Neural cell (in vitro differentiated cells): ENCODE measurements at regions not wholly inside any gene's neighbourhood (a gene's known extent, or its start where the extent isn't known, plus 50 kb on each side); places are given as distances from the start of the nearest gene placed in this dataset.

Source experiments
- H2AFZ ChIP-seq: fragments of 200-600, 300-800 bp; sonication (generic), shearing (Covaris generic); 2 replicates; pipeline ENCODE4 v1.6.0; 2014; ENCODE audit warnings: low read depth, mild to moderate bottlenecking, antibody characterized with exemption, low read length, moderate library complexity
- H3F3A ChIP-seq: fragments of 200-600 bp; shearing (Covaris generic); 2 replicates; pipeline ENCODE4 v1.6.1; 2016; ENCODE audit warnings: mild to moderate bottlenecking, moderate library complexity, mixed read lengths, antibody characterized with exemption, low read length; ENCODE audit not compliant: insufficient read depth, poor library complexity, severe bottlenecking
- H3K27ac ChIP-seq: fragments of 200-600, 300-800 bp; sonication (generic), shearing (Covaris generic); 2 replicates; pipeline ENCODE4 v1.5.1; 2014; ENCODE audit warnings: mild to moderate bottlenecking, low read length, moderate library complexity
- H3K27me3 ChIP-seq: fragments of 300-800, 200-600 bp; sonication (generic), shearing (Covaris generic); 2 replicates; pipeline ENCODE4 v1.6.0; 2014; ENCODE audit warnings: mild to moderate bottlenecking, low read depth, low read length, moderate library complexity; ENCODE audit not compliant: insufficient read depth
- H3K36me3 ChIP-seq: fragments of 300-800, 200-600 bp; sonication (generic), shearing (Covaris generic); 2 replicates; pipeline ENCODE4 v1.5.1; 2014; ENCODE audit warnings: mild to moderate bottlenecking, antibody characterized with exemption, low read length, moderate library complexity; ENCODE audit not compliant: insufficient read depth
- H3K4me2 ChIP-seq: fragments of 300-800, 200-600 bp; sonication (generic), shearing (Covaris generic); 2 replicates; pipeline ENCODE4 v1.6.0; 2014; ENCODE audit warnings: mild to moderate bottlenecking, low read length
- H3K4me3 ChIP-seq: fragments of 300-800, 200-600 bp; sonication (generic), shearing (Covaris generic); 2 replicates; pipeline ENCODE4 v1.5.1; 2014; ENCODE audit warnings: mild to moderate bottlenecking, low read length, moderate library complexity
- H3K79me2 ChIP-seq: fragments of 200-600 bp; shearing (Covaris generic); replicated peaks from 2 replicates; pipeline ENCODE4 v1.6.0; 2014; ENCODE audit warnings: mild to moderate bottlenecking, low read length, moderate library complexity; ENCODE audit not compliant: insufficient read depth
- H3K9ac ChIP-seq: fragments of 300-800, 200-600 bp; sonication (generic), shearing (Covaris generic); 2 replicates; pipeline ENCODE4 v1.6.1; 2016; ENCODE audit warnings: mild to moderate bottlenecking, low read length, mixed read lengths
- H3K9me2 ChIP-seq: fragments of 200-600 bp; shearing (Covaris generic); 2 replicates; pipeline ENCODE4 v1.6.1; 2016; ENCODE audit warnings: mild to moderate bottlenecking, low read length, mixed read lengths; ENCODE audit not compliant: insufficient read depth
- H3K9me3 ChIP-seq: fragments of 200-600, 300-800 bp; sonication (generic), shearing (Covaris generic); 2 replicates; pipeline ENCODE4 v1.6.1; 2016; ENCODE audit warnings: mild to moderate bottlenecking, mixed run types, low read length, moderate library complexity, mixed read lengths
- H4K20me1 ChIP-seq: fragments of 200-600 bp; shearing (Covaris generic); 2 replicates; pipeline ENCODE4 v1.6.1; 2016; ENCODE audit warnings: mild to moderate bottlenecking, mixed run types; ENCODE audit not compliant: insufficient read depth
- EP300 ChIP-seq: fragments of 450-650 bp; conservative IDR thresholded peaks from 2 replicates; pipeline ENCODE4 v1.6.1; 2014; ENCODE audit warnings: antibody characterized with exemption, mild to moderate bottlenecking, moderate library complexity; ENCODE audit not compliant: poor library complexity, severe bottlenecking
- EZH2 ChIP-seq: fragments of 200-600, 300-800 bp; shearing (Covaris generic), sonication (generic); IDR thresholded peaks from 2 replicates; pipeline ENCODE4 v1.6.1; 2014; ENCODE audit warnings: antibody characterized with exemption, low read length, borderline replicate concordance, mild to moderate bottlenecking; ENCODE audit not compliant: insufficient read depth, poor library complexity, severe bottlenecking
- MXI1 ChIP-seq: fragments of 450-650 bp; conservative IDR thresholded peaks from 2 replicates; pipeline ENCODE4 v1.6.1; 2014; ENCODE audit warnings: antibody characterized with exemption, mild to moderate bottlenecking; ENCODE audit not compliant: poor library complexity, severe bottlenecking
- POLR2AphosphoS5 ChIP-seq: IDR thresholded peaks from 2 replicates; pipeline ENCODE4 v1.6.1; 2012
- RAD21 ChIP-seq: fragments of 450-650 bp; conservative IDR thresholded peaks from 2 replicates; pipeline ENCODE4 v1.6.1; 2014; ENCODE audit warnings: antibody characterized with exemption, mild to moderate bottlenecking, moderate library complexity
- SMC3 ChIP-seq: fragments of 450-650 bp; conservative IDR thresholded peaks from 2 replicates; pipeline ENCODE4 v1.6.1; 2014; ENCODE audit warnings: antibody characterized with exemption, mild to moderate bottlenecking, moderate library complexity; ENCODE audit not compliant: poor library complexity
- TAF1 ChIP-seq: IDR thresholded peaks from 2 replicates; pipeline ENCODE4 v1.6.1; 2012; ENCODE audit warnings: low read depth
- TF ChIP-seq, protein P1 (sequence below): fragments of 450-650 bp; IDR thresholded peaks from 2 replicates; pipeline ENCODE4 v1.5.1; 2014; ENCODE audit warnings: antibody characterized with exemption, mild to moderate bottlenecking, moderate library complexity; ENCODE audit not compliant: poor library complexity, severe bottlenecking
- TF ChIP-seq, protein P2 (sequence below): IDR thresholded peaks from 2 replicates; pipeline ENCODE4 v1.6.1; 2012; ENCODE audit warnings: borderline replicate concordance

DNA sequence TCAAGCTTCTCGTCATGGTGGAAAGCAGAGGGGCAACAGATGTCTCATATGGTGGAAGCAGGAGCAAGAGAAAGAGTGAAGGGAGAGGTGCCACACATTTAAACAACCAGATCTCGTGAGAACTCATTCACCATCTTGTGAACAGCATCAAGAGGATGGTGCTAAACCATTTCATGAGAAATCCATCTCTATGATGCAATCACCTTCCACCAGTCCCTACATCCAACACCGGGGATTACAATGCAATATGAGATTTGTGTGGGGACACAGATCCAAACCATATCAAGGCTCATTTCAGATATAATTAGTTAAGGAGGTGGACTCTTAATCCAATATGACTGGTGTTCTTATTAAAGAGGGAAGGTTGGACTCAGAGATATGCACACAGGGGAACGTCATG is 272.8 kb downstream of the KCNS3 start:
- H3K4me3 ChIP-seq: no peak overlapping the region
- H3K9me3 ChIP-seq: no peaks in the 10 kb centered on the region
- H4K20me1 ChIP-seq: no peaks in the 10 kb centered on the region
- H3F3A ChIP-seq: no peaks in the 10 kb centered on the region
- no peak for TF ChIP-seq EZH2
- TF ChIP-seq POLR2AphosphoS5: no peak
- TF ChIP-seq, protein P1, sequence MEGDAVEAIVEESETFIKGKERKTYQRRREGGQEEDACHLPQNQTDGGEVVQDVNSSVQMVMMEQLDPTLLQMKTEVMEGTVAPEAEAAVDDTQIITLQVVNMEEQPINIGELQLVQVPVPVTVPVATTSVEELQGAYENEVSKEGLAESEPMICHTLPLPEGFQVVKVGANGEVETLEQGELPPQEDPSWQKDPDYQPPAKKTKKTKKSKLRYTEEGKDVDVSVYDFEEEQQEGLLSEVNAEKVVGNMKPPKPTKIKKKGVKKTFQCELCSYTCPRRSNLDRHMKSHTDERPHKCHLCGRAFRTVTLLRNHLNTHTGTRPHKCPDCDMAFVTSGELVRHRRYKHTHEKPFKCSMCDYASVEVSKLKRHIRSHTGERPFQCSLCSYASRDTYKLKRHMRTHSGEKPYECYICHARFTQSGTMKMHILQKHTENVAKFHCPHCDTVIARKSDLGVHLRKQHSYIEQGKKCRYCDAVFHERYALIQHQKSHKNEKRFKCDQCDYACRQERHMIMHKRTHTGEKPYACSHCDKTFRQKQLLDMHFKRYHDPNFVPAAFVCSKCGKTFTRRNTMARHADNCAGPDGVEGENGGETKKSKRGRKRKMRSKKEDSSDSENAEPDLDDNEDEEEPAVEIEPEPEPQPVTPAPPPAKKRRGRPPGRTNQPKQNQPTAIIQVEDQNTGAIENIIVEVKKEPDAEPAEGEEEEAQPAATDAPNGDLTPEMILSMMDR: no peak
- no peak for TF ChIP-seq TAF1
- TF ChIP-seq, protein P2, sequence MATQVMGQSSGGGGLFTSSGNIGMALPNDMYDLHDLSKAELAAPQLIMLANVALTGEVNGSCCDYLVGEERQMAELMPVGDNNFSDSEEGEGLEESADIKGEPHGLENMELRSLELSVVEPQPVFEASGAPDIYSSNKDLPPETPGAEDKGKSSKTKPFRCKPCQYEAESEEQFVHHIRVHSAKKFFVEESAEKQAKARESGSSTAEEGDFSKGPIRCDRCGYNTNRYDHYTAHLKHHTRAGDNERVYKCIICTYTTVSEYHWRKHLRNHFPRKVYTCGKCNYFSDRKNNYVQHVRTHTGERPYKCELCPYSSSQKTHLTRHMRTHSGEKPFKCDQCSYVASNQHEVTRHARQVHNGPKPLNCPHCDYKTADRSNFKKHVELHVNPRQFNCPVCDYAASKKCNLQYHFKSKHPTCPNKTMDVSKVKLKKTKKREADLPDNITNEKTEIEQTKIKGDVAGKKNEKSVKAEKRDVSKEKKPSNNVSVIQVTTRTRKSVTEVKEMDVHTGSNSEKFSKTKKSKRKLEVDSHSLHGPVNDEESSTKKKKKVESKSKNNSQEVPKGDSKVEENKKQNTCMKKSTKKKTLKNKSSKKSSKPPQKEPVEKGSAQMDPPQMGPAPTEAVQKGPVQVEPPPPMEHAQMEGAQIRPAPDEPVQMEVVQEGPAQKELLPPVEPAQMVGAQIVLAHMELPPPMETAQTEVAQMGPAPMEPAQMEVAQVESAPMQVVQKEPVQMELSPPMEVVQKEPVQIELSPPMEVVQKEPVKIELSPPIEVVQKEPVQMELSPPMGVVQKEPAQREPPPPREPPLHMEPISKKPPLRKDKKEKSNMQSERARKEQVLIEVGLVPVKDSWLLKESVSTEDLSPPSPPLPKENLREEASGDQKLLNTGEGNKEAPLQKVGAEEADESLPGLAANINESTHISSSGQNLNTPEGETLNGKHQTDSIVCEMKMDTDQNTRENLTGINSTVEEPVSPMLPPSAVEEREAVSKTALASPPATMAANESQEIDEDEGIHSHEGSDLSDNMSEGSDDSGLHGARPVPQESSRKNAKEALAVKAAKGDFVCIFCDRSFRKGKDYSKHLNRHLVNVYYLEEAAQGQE: no peak
- no peak for TF ChIP-seq MXI1
- TF ChIP-seq SMC3: no peak
- no peaks in the 10 kb centered on the region for H3K27me3 ChIP-seq
- H2AFZ ChIP-seq: no peak overlapping the region
- no peaks in the 10 kb centered on the region for H3K79me2 ChIP-seq
- H3K4me2 ChIP-seq: no peak overlapping the region
- no peaks in the 10 kb centered on the region for H3K36me3 ChIP-seq
- H3K9ac ChIP-seq: no peak overlapping the region
- H3K9me2 ChIP-seq: no peaks in the 10 kb centered on the region
- no peak overlapping the region for H3K27ac ChIP-seq

DNA sequence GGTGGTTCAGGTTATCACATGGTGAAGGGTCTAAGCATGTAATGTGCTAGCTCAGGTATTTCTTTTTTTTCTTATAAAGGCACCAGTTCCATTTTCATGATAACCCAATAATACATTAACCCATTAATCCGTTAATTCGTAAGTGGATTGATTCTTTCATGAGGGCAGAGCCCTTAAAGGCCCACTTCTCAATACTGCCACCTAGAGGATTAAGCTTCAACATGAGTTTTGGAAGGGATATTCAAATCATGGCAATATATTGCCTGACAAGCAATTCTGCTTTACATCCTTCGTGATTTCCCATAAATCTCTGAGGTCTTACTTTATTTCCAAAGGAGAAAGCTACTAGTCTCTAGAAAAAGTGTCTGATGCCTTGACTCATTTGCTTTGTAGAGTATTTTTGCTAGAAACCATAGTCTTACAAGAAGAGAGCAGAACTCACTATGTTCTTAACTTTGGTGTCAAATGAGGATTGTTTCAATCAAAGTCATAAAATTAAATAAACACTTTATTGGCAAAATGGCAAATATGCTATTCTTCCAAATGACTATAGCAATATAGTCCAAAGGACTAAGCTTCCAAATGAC is 271.3 kb downstream of the KCNS3 start:
- Histone ChIP-seq H3K27ac (no peak overlapping the region), H3K36me3 (no peaks in the 10 kb centered on the region), H3K79me2 (no peaks in the 10 kb centered on the region), H3K9me2 (no peaks in the 10 kb centered on the region), H3K27me3 (no peaks in the 10 kb centered on the region), H3F3A (no peaks in the 10 kb centered on the region), H3K9ac (no peak overlapping the region), H3K4me2 (no peak overlapping the region), H3K4me3 (no peak overlapping the region), H3K9me3 (no peaks in the 10 kb centered on the region), H2AFZ (no peak overlapping the region), H4K20me1 (no peaks in the 10 kb centered on the region)
- TF ChIP-seq, protein P2: no peak
- TF ChIP-seq EZH2 (no peak), EP300 (no peak), RAD21 (peak; percentile 51), MXI1 (no peak), POLR2AphosphoS5 (no peak), SMC3 (peak; percentile 47), TAF1 (no peak)
- TF ChIP-seq, protein P1: peak; percentile 51
